ENCODE measurements at regions not wholly inside any gene's neighbourhood (a gene's known extent, or its start where the extent isn't known, plus 50 kb on each side); places are given as distances from the start of the nearest gene placed in this dataset.

DNA sequence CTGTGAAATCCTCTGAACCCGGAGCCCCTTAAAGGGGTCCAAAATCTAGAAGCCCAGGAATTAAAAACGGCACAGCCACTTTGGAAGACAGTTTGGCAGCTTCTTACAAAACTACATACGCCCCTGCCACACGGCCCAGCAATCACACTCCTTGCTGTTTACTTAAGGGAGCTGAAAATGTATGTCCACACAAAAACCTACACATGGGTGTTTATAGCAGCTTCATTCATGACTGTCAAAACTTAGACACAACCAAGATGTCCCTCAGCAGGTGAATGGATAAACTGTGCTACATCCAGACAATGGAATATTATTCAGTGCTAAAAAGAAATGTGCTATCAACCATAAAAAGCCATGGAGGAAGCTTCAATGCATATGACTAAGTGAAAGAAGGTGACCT is 162.5 kb downstream of the NUP210 start:
- TF ChIP-seq, protein P1, sequence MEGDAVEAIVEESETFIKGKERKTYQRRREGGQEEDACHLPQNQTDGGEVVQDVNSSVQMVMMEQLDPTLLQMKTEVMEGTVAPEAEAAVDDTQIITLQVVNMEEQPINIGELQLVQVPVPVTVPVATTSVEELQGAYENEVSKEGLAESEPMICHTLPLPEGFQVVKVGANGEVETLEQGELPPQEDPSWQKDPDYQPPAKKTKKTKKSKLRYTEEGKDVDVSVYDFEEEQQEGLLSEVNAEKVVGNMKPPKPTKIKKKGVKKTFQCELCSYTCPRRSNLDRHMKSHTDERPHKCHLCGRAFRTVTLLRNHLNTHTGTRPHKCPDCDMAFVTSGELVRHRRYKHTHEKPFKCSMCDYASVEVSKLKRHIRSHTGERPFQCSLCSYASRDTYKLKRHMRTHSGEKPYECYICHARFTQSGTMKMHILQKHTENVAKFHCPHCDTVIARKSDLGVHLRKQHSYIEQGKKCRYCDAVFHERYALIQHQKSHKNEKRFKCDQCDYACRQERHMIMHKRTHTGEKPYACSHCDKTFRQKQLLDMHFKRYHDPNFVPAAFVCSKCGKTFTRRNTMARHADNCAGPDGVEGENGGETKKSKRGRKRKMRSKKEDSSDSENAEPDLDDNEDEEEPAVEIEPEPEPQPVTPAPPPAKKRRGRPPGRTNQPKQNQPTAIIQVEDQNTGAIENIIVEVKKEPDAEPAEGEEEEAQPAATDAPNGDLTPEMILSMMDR (conservative IDR thresholded peaks at IDR 0.05) = no peak
- TF ChIP-seq ZFX (IDR thresholded peaks at IDR 0.05) = no peak
